NT2/D1 (cell line): ENCODE measurements at regions not wholly inside any gene's neighbourhood (a gene's known extent, or its start where the extent isn't known, plus 50 kb on each side); places are given as distances from the start of the nearest gene placed in this dataset.

Experiments used
- DNase-seq: peaks from one replicate; pipeline ENCODE4 v3.0.0-alpha.2; 2011; ENCODE audit warnings: low read depth, low spot score
- H3K27me3 ChIP-seq: 2 replicates; pipeline ENCODE4 v1.6.0; 2011; ENCODE audit warnings: mild to moderate bottlenecking; ENCODE audit not compliant: insufficient read length, insufficient read depth
- H3K36me3 ChIP-seq: 2 replicates; pipeline ENCODE4 v1.6.1; 2011; ENCODE audit warnings: mild to moderate bottlenecking, low read length, mixed read lengths; ENCODE audit not compliant: insufficient read depth, insufficient read length
- H3K4me1 ChIP-seq: 2 replicates; pipeline ENCODE4 v1.5.1; 2011; ENCODE audit not compliant: insufficient read depth, insufficient read length
- H3K4me3 ChIP-seq: 2 replicates; pipeline ENCODE4 v1.5.1; 2011; ENCODE audit warnings: low read depth; ENCODE audit not compliant: insufficient read length
- H3K9ac ChIP-seq: 2 replicates; pipeline ENCODE4 v1.6.0; 2011; ENCODE audit warnings: low read depth; ENCODE audit not compliant: insufficient read length
- H3K9me3 ChIP-seq: 2 replicates; pipeline ENCODE4 v1.5.1; 2011; ENCODE audit warnings: mild to moderate bottlenecking, low read length; ENCODE audit not compliant: insufficient read depth
- SUZ12 ChIP-seq: IDR thresholded peaks from 2 replicates; pipeline ENCODE4 v1.6.1; 2011; ENCODE audit not compliant: insufficient read length, insufficient read depth; ENCODE audit errors: extremely low read depth
- YY1 ChIP-seq: IDR thresholded peaks from 2 replicates; pipeline ENCODE4 v1.6.1; 2011; ENCODE audit not compliant: insufficient read length, insufficient read depth
- ZNF274 ChIP-seq: IDR thresholded peaks from 2 replicates; pipeline ENCODE4 v1.6.1; 2011; ENCODE audit warnings: mild to moderate bottlenecking, low read depth, low read length

- Histone ChIP-seq H3K27me3 (no peaks in the 10 kb centered on the region), H3K9ac (no peak overlapping the region), H3K4me3 (no peak overlapping the region), H3K36me3 (no peaks in the 10 kb centered on the region), H3K4me1 (no peaks in the 10 kb centered on the region), H3K9me3 (no peaks in the 10 kb centered on the region)
- DNase-seq = no peak
- TF ChIP-seq SUZ12 (no peak), ZNF274 (no peak), YY1 (no peak)
Observed at GRCh38 chr18:61062258-61062657, 271.0 kb upstream of the CDH20 start.

GRCh38 chr18:61064911-61065310, 268.3 kb upstream of the CDH20 start:
- Histone ChIP-seq H3K27me3 (no peaks in the 10 kb centered on the region), H3K4me3 (no peak overlapping the region), H3K4me1 (no peaks in the 10 kb centered on the region), H3K9me3 (no peaks in the 10 kb centered on the region), H3K9ac (no peak overlapping the region), H3K36me3 (no peaks in the 10 kb centered on the region)
- DNase-seq = no peak
- TF ChIP-seq ZNF274 = no peak
- TF ChIP-seq SUZ12 = no peak
- no peak for TF ChIP-seq YY1

- no peak overlapping the region for H3K4me3 ChIP-seq
- H3K27me3 ChIP-seq = no peaks in the 10 kb centered on the region
- no peaks in the 10 kb centered on the region for H3K36me3 ChIP-seq
- H3K9ac ChIP-seq = no peak overlapping the region
- no peak for DNase-seq
- TF ChIP-seq SUZ12 = no peak
- TF ChIP-seq ZNF274 = no peak
- TF ChIP-seq YY1 = no peak
- H3K4me1 ChIP-seq = no peaks in the 10 kb centered on the region
- no peaks in the 10 kb centered on the region for H3K9me3 ChIP-seq
Observed at GRCh38 chr18:61076986-61077385, 256.2 kb upstream of the CDH20 start.

- DNase-seq = no peak
- TF ChIP-seq ZNF274 (no peak), YY1 (no peak), SUZ12 (no peak)
Observed at GRCh38 chr18:61079714-61080113, 253.5 kb upstream of the CDH20 start.

GRCh38 chr18:61080954-61081528, 252.2 kb upstream of the CDH20 start:
- H3K27me3 ChIP-seq = no peaks in the 10 kb centered on the region
- no peaks in the 10 kb centered on the region for H3K9me3 ChIP-seq
- H3K4me1 ChIP-seq = no peaks in the 10 kb centered on the region
- H3K4me3 ChIP-seq = no peak overlapping the region
- no peaks in the 10 kb centered on the region for H3K36me3 ChIP-seq
- no peak for DNase-seq
- no peak overlapping the region for H3K9ac ChIP-seq
- TF ChIP-seq YY1 (no peak), SUZ12 (no peak), ZNF274 (no peak)

More at GRCh38 chr18:61079714-61080113, 253.5 kb upstream of the CDH20 start:
- H3K36me3 ChIP-seq = no peaks in the 10 kb centered on the region
- no peaks in the 10 kb centered on the region for H3K27me3 ChIP-seq
- no peaks in the 10 kb centered on the region for H3K9me3 ChIP-seq
- H3K4me1 ChIP-seq = no peaks in the 10 kb centered on the region
- no peak overlapping the region for H3K9ac ChIP-seq
- no peak overlapping the region for H3K4me3 ChIP-seq

- Histone ChIP-seq H3K9me3 (no peaks in the 10 kb centered on the region), H3K36me3 (no peaks in the 10 kb centered on the region), H3K4me1 (no peaks in the 10 kb centered on the region), H3K9ac (no peak overlapping the region), H3K4me3 (no peak overlapping the region), H3K27me3 (no peaks in the 10 kb centered on the region)
- no peak for DNase-seq
- TF ChIP-seq YY1 (no peak), SUZ12 (no peak), ZNF274 (no peak)
Observed at GRCh38 chr18:61082976-61083630, 250.1 kb upstream of the CDH20 start.

GRCh38 chr18:61085036-61085435, 248.2 kb upstream of the CDH20 start:
- TF ChIP-seq ZNF274 (no peak), YY1 (no peak), SUZ12 (no peak)
- Histone ChIP-seq H3K4me3 (no peak overlapping the region), H3K27me3 (no peaks in the 10 kb centered on the region), H3K4me1 (no peaks in the 10 kb centered on the region), H3K9ac (no peak overlapping the region), H3K36me3 (no peaks in the 10 kb centered on the region), H3K9me3 (no peaks in the 10 kb centered on the region)
- DNase-seq = no peak

GRCh38 chr18:61085761-61086160, 247.5 kb upstream of the CDH20 start:
- no peak overlapping the region for H3K9ac ChIP-seq
- no peaks in the 10 kb centered on the region for H3K9me3 ChIP-seq
- no peak for DNase-seq
- H3K36me3 ChIP-seq = no peaks in the 10 kb centered on the region
- H3K4me1 ChIP-seq = no peaks in the 10 kb centered on the region
- no peak for TF ChIP-seq SUZ12
- TF ChIP-seq YY1 = no peak
- TF ChIP-seq ZNF274 = no peak
- H3K27me3 ChIP-seq = no peaks in the 10 kb centered on the region
- no peak overlapping the region for H3K4me3 ChIP-seq
